MM.1S (cell line): ENCODE measurements at regions not wholly inside any gene's neighbourhood (a gene's known extent, or its start where the extent isn't known, plus 50 kb on each side); places are given as distances from the start of the nearest gene placed in this dataset.

Experiments used
- EZH2 ChIP-seq: fragments of 300-600 bp; sonication (generic); optimal IDR thresholded peaks from 2 replicates; pipeline ENCODE3; 2017; ENCODE audit warnings: low read depth, mild to moderate bottlenecking, antibody characterized with exemption, low read length, mixed read lengths
- EZH2phosphoT487 ChIP-seq: fragments of 300-600 bp; sonication (generic); IDR thresholded peaks from 2 replicates; pipeline ENCODE4 v1.6.1; 2018; ENCODE audit warnings: antibody characterized with exemption, low read length
- TF ChIP-seq, protein P1 (sequence below): fragments of 300-600 bp; sonication (generic); IDR thresholded peaks from 2 replicates; pipeline ENCODE4 v1.5.1; 2016; ENCODE audit warnings: antibody characterized with exemption, low read length, mixed read lengths

DNA sequence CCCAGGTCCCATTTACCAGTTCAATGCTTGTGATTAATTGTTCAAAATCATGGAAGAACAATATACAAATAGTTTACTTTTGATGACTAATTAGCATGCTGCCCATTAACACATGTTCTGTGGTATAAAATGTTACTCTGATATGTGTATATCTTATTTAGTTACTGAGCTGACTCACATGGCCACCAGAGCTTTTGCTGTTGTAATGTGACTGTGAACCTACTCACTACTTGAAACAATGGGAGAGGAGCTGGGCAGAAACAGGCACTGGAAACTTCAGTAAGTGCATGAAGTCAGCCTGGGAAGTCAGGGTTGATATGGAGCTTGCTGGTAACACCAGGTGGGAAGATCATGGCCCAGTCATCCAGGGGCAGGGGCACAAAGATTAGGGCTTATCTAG, 72.7 kb upstream of the MAD2L1 start:
- TF ChIP-seq, protein P1, sequence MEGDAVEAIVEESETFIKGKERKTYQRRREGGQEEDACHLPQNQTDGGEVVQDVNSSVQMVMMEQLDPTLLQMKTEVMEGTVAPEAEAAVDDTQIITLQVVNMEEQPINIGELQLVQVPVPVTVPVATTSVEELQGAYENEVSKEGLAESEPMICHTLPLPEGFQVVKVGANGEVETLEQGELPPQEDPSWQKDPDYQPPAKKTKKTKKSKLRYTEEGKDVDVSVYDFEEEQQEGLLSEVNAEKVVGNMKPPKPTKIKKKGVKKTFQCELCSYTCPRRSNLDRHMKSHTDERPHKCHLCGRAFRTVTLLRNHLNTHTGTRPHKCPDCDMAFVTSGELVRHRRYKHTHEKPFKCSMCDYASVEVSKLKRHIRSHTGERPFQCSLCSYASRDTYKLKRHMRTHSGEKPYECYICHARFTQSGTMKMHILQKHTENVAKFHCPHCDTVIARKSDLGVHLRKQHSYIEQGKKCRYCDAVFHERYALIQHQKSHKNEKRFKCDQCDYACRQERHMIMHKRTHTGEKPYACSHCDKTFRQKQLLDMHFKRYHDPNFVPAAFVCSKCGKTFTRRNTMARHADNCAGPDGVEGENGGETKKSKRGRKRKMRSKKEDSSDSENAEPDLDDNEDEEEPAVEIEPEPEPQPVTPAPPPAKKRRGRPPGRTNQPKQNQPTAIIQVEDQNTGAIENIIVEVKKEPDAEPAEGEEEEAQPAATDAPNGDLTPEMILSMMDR, result no peak
- TF ChIP-seq EZH2phosphoT487 (no peak), EZH2 (no peak)
